ENCODE measurements at regions not wholly inside any gene's neighbourhood (a gene's known extent, or its start where the extent isn't known, plus 50 kb on each side); places are given as distances from the start of the nearest gene placed in this dataset.

GRCh38 chr2:14189929-14190328, 442.6 kb upstream of the LRATD1 start:
- no peaks in the 10 kb centered on the region for H3K79me2 ChIP-seq (ENCODE audit: low read length)
- no peaks in the 10 kb centered on the region for H3K9me3 ChIP-seq (replicated peaks; ENCODE audit: insufficient read depth, low read length)
- H3K4me2 ChIP-seq (ENCODE audit: low read depth, low read length): no peak overlapping the region
- H3K9me2 ChIP-seq (replicated peaks; ENCODE audit: insufficient read depth, low read length): no peaks in the 10 kb centered on the region
- H3F3A ChIP-seq (ENCODE audit: insufficient read depth, low read length): no peaks in the 10 kb centered on the region
- no peak for DNase-seq
- H2AFZ ChIP-seq (ENCODE audit: low read length): no peak overlapping the region
- no peaks in the 10 kb centered on the region for H3K36me3 ChIP-seq (replicated peaks; ENCODE audit: insufficient read depth, low read length)
- H3K4me1 ChIP-seq (ENCODE audit: low read length): no peaks in the 10 kb centered on the region
- H3K27me3 ChIP-seq (replicated peaks; ENCODE audit: insufficient read depth, low read length): no peaks in the 10 kb centered on the region
- H3K4me3 ChIP-seq (ENCODE audit: low read length): no peak overlapping the region
- TF ChIP-seq EZH2phosphoT487 (IDR thresholded peaks at IDR 0.05; ENCODE audit: low read length) (no peak), CTCF (IDR thresholded peaks at IDR 0.05; ENCODE audit: low read length) (no peak), EZH2 (optimal IDR thresholded peaks at IDR 0.05; ENCODE audit: low read depth, low read length) (no peak)
- H3K9ac ChIP-seq (ENCODE audit: low read length): no peak overlapping the region
- no peaks in the 10 kb centered on the region for H4K20me1 ChIP-seq (ENCODE audit: insufficient read depth, low read length)
- no peak overlapping the region for H3K27ac ChIP-seq (ENCODE audit: low read length)

- TF ChIP-seq EZH2phosphoT487 (IDR thresholded peaks at IDR 0.05; ENCODE audit: low read length) (no peak), CTCF (IDR thresholded peaks at IDR 0.05; ENCODE audit: low read length) (no peak), EZH2 (optimal IDR thresholded peaks at IDR 0.05; ENCODE audit: low read depth, low read length) (no peak)
- H2AFZ ChIP-seq (ENCODE audit: low read length): no peak overlapping the region
- no peak overlapping the region for H3K27ac ChIP-seq (ENCODE audit: low read length)
- H3K4me1 ChIP-seq (ENCODE audit: low read length): no peaks in the 10 kb centered on the region
- no peaks in the 10 kb centered on the region for H3F3A ChIP-seq (ENCODE audit: insufficient read depth, low read length)
- no peaks in the 10 kb centered on the region for H3K27me3 ChIP-seq (replicated peaks; ENCODE audit: insufficient read depth, low read length)
- H3K4me3 ChIP-seq (ENCODE audit: low read length): no peak overlapping the region
- no peaks in the 10 kb centered on the region for H4K20me1 ChIP-seq (ENCODE audit: insufficient read depth, low read length)
- no peak for DNase-seq
- H3K9ac ChIP-seq (ENCODE audit: low read length): no peak overlapping the region
- H3K9me3 ChIP-seq (replicated peaks; ENCODE audit: insufficient read depth, low read length): no peaks in the 10 kb centered on the region
- H3K4me2 ChIP-seq (ENCODE audit: low read depth, low read length): no peak overlapping the region
- H3K36me3 ChIP-seq (replicated peaks; ENCODE audit: insufficient read depth, low read length): no peaks in the 10 kb centered on the region
- H3K9me2 ChIP-seq (replicated peaks; ENCODE audit: insufficient read depth, low read length): no peaks in the 10 kb centered on the region
- H3K79me2 ChIP-seq (ENCODE audit: low read length): no peaks in the 10 kb centered on the region
Observed at GRCh38 chr2:14194233-14194632, 438.3 kb upstream of the LRATD1 start.

GRCh38 chr2:14197293-14197692, 435.2 kb upstream of the LRATD1 start:
- Histone ChIP-seq H4K20me1 (ENCODE audit: insufficient read depth, low read length) (no peaks in the 10 kb centered on the region), H3K4me3 (ENCODE audit: low read length) (no peak overlapping the region), H3K27ac (ENCODE audit: low read length) (no peak overlapping the region), H3K4me1 (ENCODE audit: low read length) (no peaks in the 10 kb centered on the region), H2AFZ (ENCODE audit: low read length) (no peak overlapping the region), H3K79me2 (ENCODE audit: low read length) (no peaks in the 10 kb centered on the region), H3K9me3 (replicated peaks; ENCODE audit: insufficient read depth, low read length) (no peaks in the 10 kb centered on the region), H3K36me3 (replicated peaks; ENCODE audit: insufficient read depth, low read length) (no peaks in the 10 kb centered on the region), H3K4me2 (ENCODE audit: low read depth, low read length) (no peak overlapping the region), H3F3A (ENCODE audit: insufficient read depth, low read length) (no peaks in the 10 kb centered on the region), H3K9me2 (replicated peaks; ENCODE audit: insufficient read depth, low read length) (no peaks in the 10 kb centered on the region), H3K9ac (ENCODE audit: low read length) (no peak overlapping the region), H3K27me3 (replicated peaks; ENCODE audit: insufficient read depth, low read length) (no peaks in the 10 kb centered on the region)
- TF ChIP-seq EZH2 (optimal IDR thresholded peaks at IDR 0.05; ENCODE audit: low read depth, low read length) (no peak), EZH2phosphoT487 (IDR thresholded peaks at IDR 0.05; ENCODE audit: low read length) (no peak), CTCF (IDR thresholded peaks at IDR 0.05; ENCODE audit: low read length) (no peak)
- no peak for DNase-seq
